D721Med (cell line): ENCODE measurements at regions not wholly inside any gene's neighbourhood (a gene's known extent, or its start where the extent isn't known, plus 50 kb on each side); places are given as distances from the start of the nearest gene placed in this dataset.
A peak's percentile ranks its signal among the peaks of the same experiment; 100 is the strongest.

Experiments
- DNase-seq: peaks from one replicate; pipeline ENCODE4 v3.0.0; 2011; ENCODE audit warnings: low spot score; ENCODE audit not compliant: insufficient read length
- FAIRE-seq: peaks from 2 replicates; lab custom pipeline; 2011; peaks lifted over from hg19 to GRCh38; lab: Jason Lieb, UNC
- CTCF ChIP-seq: IDR thresholded peaks from 2 replicates; pipeline ENCODE4 v1.5.1; 2012; ENCODE audit warnings: mild to moderate bottlenecking, control low read depth; ENCODE audit not compliant: insufficient read depth; ENCODE audit errors: missing control alignments

GRCh38 chr10:61110936-61111335 is 167.0 kb upstream of the RHOBTB1 start:
- TF ChIP-seq CTCF = no peak
- DNase-seq (no peak), FAIRE-seq (peak; percentile 88)

GRCh38 chr10:61110188-61110844 is 166.3 kb upstream of the RHOBTB1 start:
- FAIRE-seq (no peak), DNase-seq (no peak)
- TF ChIP-seq CTCF = no peak

GRCh38 chr10:61108915-61109314 is 164.9 kb upstream of the RHOBTB1 start:
- DNase-seq (no peak), FAIRE-seq (no peak)
- no peak for TF ChIP-seq CTCF

GRCh38 chr10:61100887-61101286 is 156.9 kb upstream of the RHOBTB1 start:
- FAIRE-seq = no peak
- no peak for TF ChIP-seq CTCF
- DNase-seq = no peak

- no peak for DNase-seq
- no peak for TF ChIP-seq CTCF
- no peak for FAIRE-seq
Measured at GRCh38 chr10:61099756-61100155, 155.8 kb upstream of the RHOBTB1 start.

- DNase-seq = no peak
- FAIRE-seq = no peak
- TF ChIP-seq CTCF = no peak
Measured at GRCh38 chr10:61098966-61099365, 155.0 kb upstream of the RHOBTB1 start.

- FAIRE-seq (no peak), DNase-seq (no peak)
- TF ChIP-seq CTCF = no peak
Measured at GRCh38 chr10:61097026-61097425, 153.0 kb upstream of the RHOBTB1 start.
